GM23338 (cell line): ENCODE measurements at regions not wholly inside any gene's neighbourhood (a gene's known extent, or its start where the extent isn't known, plus 50 kb on each side); places are given as distances from the start of the nearest gene placed in this dataset.

Experiments
- ATAC-seq: fragments of 200-7000 bp; cut with Tn5 transposase; 3 replicates; pipeline ENCODE4 v1.9.1; 2020
- DNase-seq: peaks from one replicate; pipeline ENCODE4 v3.0.0-alpha.2; 2015; ENCODE audit warnings: low spot score
- H2AFZ ChIP-seq: fragments of 200-600 bp; sonication (generic); 2 replicates; pipeline ENCODE4 v1.8.0; 2016; ENCODE audit warnings: antibody characterized with exemption, mild to moderate bottlenecking, moderate library complexity
- H3F3A ChIP-seq: fragments of 200-600 bp; sonication (generic); replicated peaks from 2 replicates; pipeline ENCODE4 v1.8.0; 2017; ENCODE audit warnings: antibody characterized with exemption, mixed run types, low read depth
- H3K27ac ChIP-seq: fragments of 200-600 bp; sonication (generic); 2 replicates; pipeline ENCODE4 v1.6.1; 2016; ENCODE audit warnings: low read depth
- H3K27me3 ChIP-seq: fragments of 200-600 bp; sonication (generic); 2 replicates; pipeline ENCODE4 v1.8.0; 2016; ENCODE audit warnings: mild to moderate bottlenecking, mixed run types, moderate library complexity; ENCODE audit not compliant: insufficient read depth
- H3K36me3 ChIP-seq: fragments of 200-600 bp; sonication (generic); 2 replicates; pipeline ENCODE4 v1.8.0; 2016; ENCODE audit warnings: mild to moderate bottlenecking; ENCODE audit not compliant: insufficient read depth
- H3K4me1 ChIP-seq: fragments of 200-600 bp; sonication (generic); 2 replicates; pipeline ENCODE4 v1.8.0; 2016; ENCODE audit warnings: mild to moderate bottlenecking, moderate library complexity; ENCODE audit not compliant: insufficient read depth
- H3K4me2 ChIP-seq: fragments of 200-600 bp; sonication (generic); 2 replicates; pipeline ENCODE4 v1.7.1; 2017; ENCODE audit warnings: mixed run types
- H3K4me3 ChIP-seq: fragments of 200-600 bp; sonication (generic); 2 replicates; pipeline ENCODE4 v1.6.1; 2016; ENCODE audit warnings: mixed run types
- H3K79me2 ChIP-seq: fragments of 200-600 bp; sonication (generic); replicated peaks from 2 replicates; pipeline ENCODE4 v1.8.0; 2017; ENCODE audit warnings: mild to moderate bottlenecking; ENCODE audit not compliant: insufficient read depth
- H3K9me2 ChIP-seq: fragments of 200-600 bp; sonication (generic); 2 replicates; pipeline ENCODE4 v1.8.0; 2017; ENCODE audit not compliant: insufficient read depth
- H4K20me1 ChIP-seq: fragments of 200-600 bp; sonication (generic); replicated peaks from 2 replicates; pipeline ENCODE4 v1.8.0; 2017; ENCODE audit warnings: mild to moderate bottlenecking; ENCODE audit not compliant: insufficient read depth
- H3K27ac Mint-ChIP-seq: 2 replicates; pipeline ENCODE4 v1.8.0; 2020; ENCODE audit warnings: inconsistent platforms, mild to moderate bottlenecking, moderate library complexity, mixed read lengths
- H3K27me3 Mint-ChIP-seq: 3 replicates; pipeline ENCODE4 v1.8.0; 2022; ENCODE audit warnings: low read depth, mild to moderate bottlenecking, moderate library complexity, mixed read lengths, inconsistent platforms; ENCODE audit not compliant: insufficient read depth, poor library complexity
- H3K36me3 Mint-ChIP-seq: 3 replicates; pipeline ENCODE4 v1.8.0; 2021; ENCODE audit warnings: low read depth, mild to moderate bottlenecking, inconsistent platforms, moderate library complexity, mixed read lengths
- H3K4me1 Mint-ChIP-seq: 3 replicates; pipeline ENCODE4 v1.8.0; 2020; ENCODE audit warnings: mild to moderate bottlenecking, inconsistent platforms, mixed read lengths
- H3K4me3 Mint-ChIP-seq: 3 replicates; pipeline ENCODE4 v1.8.0; 2021; ENCODE audit warnings: moderate library complexity, mild to moderate bottlenecking, inconsistent platforms, mixed read lengths
- H3K9me3 Mint-ChIP-seq: 3 replicates; pipeline ENCODE4 v1.8.0; 2020; ENCODE audit warnings: moderate library complexity, mild to moderate bottlenecking, inconsistent platforms, mixed read lengths
- CREB1 ChIP-seq: fragments of 250-450 bp; sonication (Bioruptor Pico); IDR thresholded peaks from 2 replicates; pipeline ENCODE4 v1.5.0; 2020; ENCODE audit warnings: low read depth, mild to moderate bottlenecking, moderate library complexity
- CTCF ChIP-seq, 2 experiments: fragments of 200-600 bp in 1 of 2; sonication (generic) in 1 of 2; conservative IDR thresholded peaks; 2 replicates each; pipeline versions ENCODE4 v1.5.1 to v1.6.1; 2016 to 2017; ENCODE audit warnings: antibody characterized with exemption in 2 of 2, low read depth in 2 of 2, mild to moderate bottlenecking in 2 of 2, moderate library complexity in 1 of 2
- ETS1 ChIP-seq: IDR thresholded peaks from 2 replicates; pipeline ENCODE4 v1.6.1; 2016; ENCODE audit warnings: antibody characterized with exemption
- EZH2 ChIP-seq: fragments of 200-600 bp; sonication (generic); IDR thresholded peaks from one replicate; pipeline ENCODE4 v1.8.0; 2017; ENCODE audit warnings: antibody characterized with exemption, mild to moderate bottlenecking, low read depth; ENCODE audit not compliant: unreplicated experiment
- JUNB ChIP-seq: IDR thresholded peaks from one replicate; pipeline ENCODE4 v1.6.1; 2016; ENCODE audit warnings: antibody characterized with exemption; ENCODE audit not compliant: unreplicated experiment
- POLR2AphosphoS5 ChIP-seq: IDR thresholded peaks from 2 replicates; pipeline ENCODE4 v1.6.1; 2016; ENCODE audit warnings: antibody characterized with exemption, low read depth
- REST ChIP-seq: IDR thresholded peaks from one replicate; pipeline ENCODE4 v1.6.1; 2018; ENCODE audit warnings: antibody characterized with exemption; ENCODE audit not compliant: unreplicated experiment
- STAT1 ChIP-seq: IDR thresholded peaks from one replicate; pipeline ENCODE4 v1.6.1; 2016; ENCODE audit warnings: antibody characterized with exemption; ENCODE audit not compliant: unreplicated experiment
- ZNF114 ChIP-seq: fragments of 250-450 bp; sonication (Bioruptor Pico); IDR thresholded peaks from 2 replicates; pipeline ENCODE4 v1.5.0; 2020; ENCODE audit warnings: mild to moderate bottlenecking, moderate library complexity
- ZNF331 ChIP-seq: fragments of 250-450 bp; sonication (Bioruptor Pico); IDR thresholded peaks from 2 replicates; pipeline ENCODE4 v1.5.0; 2020; ENCODE audit warnings: low read depth, mild to moderate bottlenecking, moderate library complexity
- ZNF462 ChIP-seq: fragments of 250-450 bp; sonication (Bioruptor Pico); IDR thresholded peaks from 2 replicates; pipeline ENCODE4 v1.5.0; 2020; ENCODE audit warnings: mild to moderate bottlenecking, moderate library complexity

- no peaks in the 10 kb centered on the region; the same call in 1 of the 2 replicates for H3K36me3 ChIP-seq
- Mint-ChIP-seq H3K36me3 (no peaks in the 10 kb centered on the region), H3K4me1 (no peaks in the 10 kb centered on the region), H3K9me3 (peaks cover 10% of the 10 kb centered on the region), H3K27ac (no peak overlapping the region), H3K27me3 (peaks cover 2% of the 10 kb centered on the region), H3K4me3 (no peak overlapping the region)
- DNase-seq: no peak
- H3F3A ChIP-seq: no peaks in the 10 kb centered on the region
- no peak overlapping the region for H3K27ac ChIP-seq
- H4K20me1 ChIP-seq: no peaks in the 10 kb centered on the region
- no peaks in the 10 kb centered on the region for H3K27me3 ChIP-seq
- H3K4me3 ChIP-seq: no peak overlapping the region
- no peaks in the 10 kb centered on the region for H3K79me2 ChIP-seq
- TF ChIP-seq CREB1 (CRISPR knock-in tag) (no peak), ZNF462 (CRISPR knock-in tag) (no peak), POLR2AphosphoS5 (no peak), REST (no peak), ZNF331 (no peak), CTCF (conservative IDR thresholded peaks at IDR 0.05; ENCODE audit: low read depth in 2 of 2) (no peak), EZH2 (no peak), ZNF114 (CRISPR knock-in tag) (no peak), JUNB (no peak), ETS1 (no peak), STAT1 (no peak)
- no peaks in the 10 kb centered on the region for H3K9me2 ChIP-seq
- no peak overlapping the region for H3K4me2 ChIP-seq
- H3K4me1 ChIP-seq: no peaks in the 10 kb centered on the region
- no peak overlapping the region for H2AFZ ChIP-seq
- ATAC-seq: no peak
Measured at GRCh38 chr5:6317116-6317798, 61.1 kb downstream of the MED10 start.
